BJ (cell line): ENCODE measurements at regions not wholly inside any gene's neighbourhood (a gene's known extent, or its start where the extent isn't known, plus 50 kb on each side); places are given as distances from the start of the nearest gene placed in this dataset.
A peak's percentile ranks its signal among the peaks of the same experiment; 100 is the strongest.

ENCODE experiments used
- CTCF ChIA-PET: fragments of 350-600 bp; formaldehyde crosslinking; extraction: SDS; loops from one replicate; lab custom pipeline; 2021; ENCODE audit warnings: antibody characterized with exemption, inconsistent platforms; lab: Yijun Ruan, JAX
- POLR2A ChIA-PET: fragments of 300-600 bp; sonication (Branson Sonifier 250); formaldehyde crosslinking; extraction: SDS; loops from one replicate; lab custom pipeline; 2021; ENCODE audit warnings: antibody characterized with exemption; lab: Charles Lee
- DNase-seq: peaks from one replicate; pipeline ENCODE4 v3.0.0-alpha.2; 2011; ENCODE audit warnings: low read depth
- H3K27me3 ChIP-seq: 2 replicates; pipeline ENCODE4 v1.6.0; 2011; ENCODE audit warnings: low read length; ENCODE audit not compliant: control insufficient read depth, insufficient read depth
- H3K36me3 ChIP-seq: 2 replicates; pipeline ENCODE4 v1.5.1; 2011; ENCODE audit warnings: low read length; ENCODE audit not compliant: control insufficient read depth, insufficient read depth
- H3K4me3 ChIP-seq: 2 replicates; pipeline ENCODE4 v1.5.1; 2011; ENCODE audit warnings: low read depth, mild to moderate bottlenecking, control low read depth, low read length
- CTCF ChIP-seq: IDR thresholded peaks from 2 replicates; pipeline ENCODE4 v1.5.1; 2011; ENCODE audit warnings: low read depth, mild to moderate bottlenecking, control low read depth, inconsistent platforms, low read length, moderate library complexity; ENCODE audit not compliant: insufficient read depth

DNA sequence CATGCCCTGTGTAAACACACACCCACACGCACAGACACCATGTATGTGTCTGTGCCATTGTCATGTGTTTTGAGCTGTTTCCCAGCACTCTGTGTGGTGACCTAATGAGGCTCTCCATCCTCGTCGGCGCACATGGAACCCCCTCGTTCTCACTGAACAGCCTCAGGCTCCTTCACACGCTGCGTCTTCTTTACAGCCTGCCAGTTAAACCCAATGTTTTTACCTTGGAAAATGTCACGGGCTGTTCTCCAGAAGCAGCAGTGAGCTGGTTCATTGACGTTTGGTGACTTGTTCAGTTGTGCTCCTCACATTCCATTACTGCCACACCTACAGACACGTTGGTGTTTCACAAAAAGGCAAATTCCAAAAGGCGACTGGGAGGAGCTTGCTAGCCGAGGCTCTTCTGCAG lies 201.0 kb upstream of the FOXQ1 start:
- ChIA-PET CTCF (interaction anchor here (0.7 to 1.4 kb wide), 3 partner anchors 198 to 202 kb away, joined by 3 read pairs; no protein-coding TSS in a partner anchor), POLR2A (no interaction called here)
- Histone ChIP-seq H3K27me3 (no peaks in the 10 kb centered on the region; the same call in 1 of the 2 replicates), H3K36me3 (no peaks in the 10 kb centered on the region), H3K4me3 (no peak overlapping the region)
- no peak for TF ChIP-seq CTCF
- DNase-seq: no peak

DNA sequence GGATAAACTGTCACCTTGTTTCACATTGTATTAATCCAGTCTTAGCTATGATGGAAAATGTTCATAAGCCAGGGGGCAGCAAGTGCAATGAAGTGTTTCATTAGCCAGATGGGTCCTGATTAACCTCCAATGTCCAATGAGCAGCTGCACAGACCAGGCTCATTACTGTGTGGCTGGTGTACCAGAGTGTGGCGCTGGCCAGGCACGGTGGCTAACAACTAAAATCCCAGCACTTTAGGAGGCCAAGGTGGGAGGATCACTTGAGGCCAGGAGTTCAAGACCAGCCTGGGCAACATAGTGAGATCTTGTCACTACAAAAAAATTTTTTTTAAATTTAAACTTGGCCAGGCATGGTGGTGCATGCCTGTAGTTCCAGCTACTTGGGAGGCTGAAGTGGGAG lies 201.7 kb upstream of the FOXQ1 start:
- no peak overlapping the region for H3K4me3 ChIP-seq
- CTCF ChIA-PET: interaction anchor here (1.0 to 1.1 kb wide), 2 partner anchors 105 to 273 kb away, joined by 3 read pairs; no protein-coding TSS in a partner anchor
- POLR2A ChIA-PET: no interaction called here
- H3K27me3 ChIP-seq: no peaks in the 10 kb centered on the region; the same call in 1 of the 2 replicates
- no peak for DNase-seq
- TF ChIP-seq CTCF: peak; percentile 21; the same call in 1 of the 2 replicates
- no peaks in the 10 kb centered on the region for H3K36me3 ChIP-seq

DNA sequence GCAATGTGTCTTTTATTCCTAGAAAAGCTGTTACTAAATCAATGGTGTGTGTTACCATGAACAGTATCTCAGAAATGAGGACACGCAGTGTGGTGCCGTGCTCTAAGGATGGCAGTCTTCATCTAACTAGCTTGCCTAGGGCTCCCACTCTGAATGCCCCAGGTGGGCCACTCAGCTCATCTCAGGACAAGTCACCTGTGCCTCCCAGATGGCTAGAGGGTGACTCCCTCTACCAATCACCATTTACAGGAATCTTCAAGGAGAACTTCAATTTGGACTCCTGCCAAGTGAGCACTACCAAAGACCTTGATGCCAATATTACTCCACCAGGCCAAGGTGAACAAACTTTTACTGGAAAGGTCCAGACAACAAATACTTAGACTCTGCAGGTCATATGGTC lies 202.8 kb upstream of the FOXQ1 start:
- no peak for TF ChIP-seq CTCF
- DNase-seq: no peak
- Histone ChIP-seq H3K36me3 (no peaks in the 10 kb centered on the region), H3K4me3 (no peak overlapping the region), H3K27me3 (no peaks in the 10 kb centered on the region; the same call in 1 of the 2 replicates)
- POLR2A ChIA-PET: no interaction called here
- CTCF ChIA-PET: interaction anchor here (0.9 to 1.1 kb wide), 3 partner anchors 12 to 274 kb away, joined by 3 to 4 read pairs (median 3); no protein-coding TSS in a partner anchor

DNA sequence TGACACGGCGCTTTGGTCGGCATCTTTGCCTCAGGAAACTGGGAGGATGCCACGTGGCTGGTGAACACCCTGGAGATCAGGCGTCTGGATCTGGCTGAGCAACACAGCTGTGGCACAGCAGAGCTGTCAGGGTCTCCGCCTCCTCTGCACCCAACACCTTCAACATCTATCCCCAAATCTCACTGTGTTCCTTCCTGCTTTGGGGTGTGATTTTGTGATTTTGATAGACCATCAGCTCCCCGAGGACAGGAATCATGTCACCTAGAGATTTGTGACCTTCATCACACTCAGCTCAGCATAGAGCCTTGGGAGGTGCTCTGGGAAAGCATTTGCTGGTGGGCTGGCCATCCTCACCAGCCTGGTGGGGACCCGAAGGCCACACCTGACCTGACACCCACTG lies 203.7 kb upstream of the FOXQ1 start:
- DNase-seq: no peak
- peaks cover 1% of the 10 kb centered on the region for H3K27me3 ChIP-seq
- H3K36me3 ChIP-seq: no peaks in the 10 kb centered on the region
- no peak overlapping the region for H3K4me3 ChIP-seq
- ChIA-PET POLR2A (no interaction called here), CTCF (interaction anchor here (0.9 kb wide), 1 partner anchor 11 kb away, joined by 4 read pairs; no protein-coding TSS in a partner anchor)
- no peak for TF ChIP-seq CTCF

- Histone ChIP-seq H3K4me3 (no peak overlapping the region), H3K36me3 (no peaks in the 10 kb centered on the region), H3K27me3 (peaks cover 3% of the 10 kb centered on the region)
- CTCF ChIA-PET: no interaction called here
- POLR2A ChIA-PET: no interaction called here
- no peak for DNase-seq
- no peak for TF ChIP-seq CTCF
Measured at GRCh38 chr6:1107578-1107977, 204.3 kb upstream of the FOXQ1 start.
